SK-MEL-5 (cell line): ENCODE measurements at regions not wholly inside any gene's neighbourhood (a gene's known extent, or its start where the extent isn't known, plus 50 kb on each side); places are given as distances from the start of the nearest gene placed in this dataset.
A peak's percentile ranks its signal among the peaks of the same experiment; 100 is the strongest.
"Not testable (repeated sequence)": the region's sequence is repeated elsewhere in the genome, so short reads cannot be mapped to it uniquely, and the experiment has no call there.

Source experiments
- DNase-seq: peaks from one replicate; pipeline ENCODE4 v3.0.0-alpha.2; 2016; ENCODE audit warnings: low read depth, low spot score
- in situ Hi-C: cut with HindIII; loops from 2 replicates; pipeline ENCODE4 v1.10.0; 2016; ENCODE audit warnings: low sequenced_read_pairs, high pct_unique_total_duplicates, low pct_unique_long_range_greater_than_20kb

GRCh38 chr18:40250236-40250635, 1704.8 kb upstream of the PIK3C3 start:
- in situ Hi-C loops, result no loop called here

GRCh38 chr18:40249390-40250080, 1705.5 kb upstream of the PIK3C3 start:
- in situ Hi-C loops, result no loop called here
- no peak for DNase-seq

More at GRCh38 chr18:40250236-40250635, 1704.8 kb upstream of the PIK3C3 start:
- no peak for DNase-seq

GRCh38 chr18:40245612-40246011, 1709.4 kb upstream of the PIK3C3 start:
- in situ Hi-C loops, DNase-seq: not testable (repeated sequence)

GRCh38 chr18:40243607-40244006, 1711.4 kb upstream of the PIK3C3 start:
- in situ Hi-C loops, result no loop called here
- DNase-seq, result no peak

GRCh38 chr18:40235836-40236235, 1719.2 kb upstream of the PIK3C3 start:
- no peak for DNase-seq
- in situ Hi-C loops, result no loop called here

GRCh38 chr18:40235323-40235722, 1719.7 kb upstream of the PIK3C3 start:
- DNase-seq, result no peak
- in situ Hi-C loops, result no loop called here

- in situ Hi-C loops, result no loop called here
- DNase-seq, result no peak
These were observed 1721.0 kb upstream of the PIK3C3 start for GRCh38 chr18:40233931-40234616.

GRCh38 chr18:40222776-40223175, 1732.3 kb upstream of the PIK3C3 start:
- DNase-seq, result no peak
- in situ Hi-C loops, result no loop called here

GRCh38 chr18:40216856-40217255, 1738.2 kb upstream of the PIK3C3 start:
- DNase-seq, result no peak
- in situ Hi-C loops, result no loop called here

- in situ Hi-C loops, result no loop called here
- no peak for DNase-seq
These were observed 1739.1 kb upstream of the PIK3C3 start for GRCh38 chr18:40215979-40216378.

- in situ Hi-C loops, result no loop called here
- DNase-seq, result no peak
These were observed 1744.3 kb upstream of the PIK3C3 start for GRCh38 chr18:40210696-40211095.

- DNase-seq, result no peak
- in situ Hi-C loops, result no loop called here
These were observed 1746.1 kb upstream of the PIK3C3 start for GRCh38 chr18:40208958-40209357.

GRCh38 chr18:40197711-40198110, 1757.3 kb upstream of the PIK3C3 start:
- in situ Hi-C loops, result no loop called here
- no peak for DNase-seq

- in situ Hi-C loops, result no loop called here
- no peak for DNase-seq
These were observed 1768.4 kb upstream of the PIK3C3 start for GRCh38 chr18:40186677-40187076.

- DNase-seq, result peak; percentile 2
- in situ Hi-C loops, result no loop called here
These were observed 1775.1 kb upstream of the PIK3C3 start for GRCh38 chr18:40179729-40180461.

GRCh38 chr18:40168026-40168425, 1787.0 kb upstream of the PIK3C3 start:
- in situ Hi-C loops, result no loop called here
- DNase-seq, result no peak

GRCh38 chr18:40163254-40163653, 1791.8 kb upstream of the PIK3C3 start:
- DNase-seq, result no peak
- in situ Hi-C loops, result no loop called here

GRCh38 chr18:40160361-40160760, 1794.7 kb upstream of the PIK3C3 start:
- no peak for DNase-seq
- in situ Hi-C loops, result no loop called here
